NCI-H2107 treated with DMSO at 0.1 percent for 48 hours (cell line): ENCODE measurements at regions not wholly inside any gene's neighbourhood (a gene's known extent, or its start where the extent isn't known, plus 50 kb on each side); places are given as distances from the start of the nearest gene placed in this dataset.

ENCODE experiments used
- DNase-seq: peaks from one replicate; lab custom pipeline; 2025; ENCODE audit not compliant: unreplicated experiment; lab: John Stamatoyannopoulos, UW

- peak; percentile 10 for DNase-seq
Observed at GRCh38 chr16:74100395-74101326, 196.0 kb upstream of the PSMD7 start.

GRCh38 chr16:74099530-74099929 is 197.1 kb upstream of the PSMD7 start:
- no peak for DNase-seq

- no peak for DNase-seq
Observed at GRCh38 chr16:74094962-74095361, 201.7 kb upstream of the PSMD7 start.

GRCh38 chr16:74094514-74094913 is 202.1 kb upstream of the PSMD7 start:
- DNase-seq, result no peak

- DNase-seq, result no peak
Observed at GRCh38 chr16:74092336-74092735, 204.3 kb upstream of the PSMD7 start.

GRCh38 chr16:74090871-74091270 is 205.7 kb upstream of the PSMD7 start:
- DNase-seq, result no peak

- DNase-seq, result no peak
Observed at GRCh38 chr16:74083541-74083940, 213.1 kb upstream of the PSMD7 start.

GRCh38 chr16:74080311-74080710 is 216.3 kb upstream of the PSMD7 start:
- no peak for DNase-seq

GRCh38 chr16:74079232-74079586 is 217.4 kb upstream of the PSMD7 start:
- no peak for DNase-seq

- DNase-seq, result no peak
Observed at GRCh38 chr16:74078511-74079231, 217.9 kb upstream of the PSMD7 start.

GRCh38 chr16:74076568-74076967 is 220.0 kb upstream of the PSMD7 start:
- no peak for DNase-seq

GRCh38 chr16:74075393-74075792 is 221.2 kb upstream of the PSMD7 start:
- DNase-seq, result no peak

- DNase-seq, result no peak
Observed at GRCh38 chr16:74073456-74073855, 223.2 kb upstream of the PSMD7 start.

GRCh38 chr16:74071996-74072535 is 224.5 kb upstream of the PSMD7 start:
- no peak for DNase-seq

GRCh38 chr16:74070237-74070636 is 226.4 kb upstream of the PSMD7 start:
- DNase-seq, result no peak

GRCh38 chr16:74064120-74064735 is 232.4 kb upstream of the PSMD7 start:
- no peak for DNase-seq

GRCh38 chr16:74053826-74054225 is 242.8 kb upstream of the PSMD7 start:
- DNase-seq, result no peak

GRCh38 chr16:74053312-74053711 is 243.3 kb upstream of the PSMD7 start:
- no peak for DNase-seq

GRCh38 chr16:74052016-74052415 is 244.6 kb upstream of the PSMD7 start:
- DNase-seq, result no peak

- no peak for DNase-seq
Observed at GRCh38 chr16:74049027-74049426, 247.6 kb upstream of the PSMD7 start.

GRCh38 chr16:74046524-74046923 is 250.1 kb upstream of the PSMD7 start:
- no peak for DNase-seq

- DNase-seq, result no peak
Observed at GRCh38 chr16:74045513-74045912, 251.1 kb upstream of the PSMD7 start.
